RWPE2 (cell line): ENCODE measurements at regions not wholly inside any gene's neighbourhood (a gene's known extent, or its start where the extent isn't known, plus 50 kb on each side); places are given as distances from the start of the nearest gene placed in this dataset.

Experiments used
- ATAC-seq: fragments of 200-7000 bp; cut with Tn5 transposase; 3 replicates; pipeline ENCODE4 v1.9.1; 2021; ENCODE audit warnings: low read depth
- DNase-seq: peaks from one replicate; pipeline ENCODE4 v3.0.0-alpha.2; 2020; ENCODE audit warnings: low spot score
- H3K27ac ChIP-seq: fragments of 450-650 bp; 2 replicates; pipeline ENCODE4 v1.5.1; 2017; ENCODE audit warnings: mild to moderate bottlenecking; ENCODE audit not compliant: poor library complexity, severe bottlenecking
- H3K27me3 ChIP-seq: fragments of 250-450 bp; sonication (Bioruptor Pico); 2 replicates; pipeline ENCODE4 v1.5.1; 2021; ENCODE audit warnings: mild to moderate bottlenecking, moderate library complexity; ENCODE audit not compliant: insufficient read depth, poor library complexity, severe bottlenecking
- H3K36me3 ChIP-seq: fragments of 250-450 bp; sonication (Bioruptor Pico); 2 replicates; pipeline ENCODE4 v1.5.1; 2020; ENCODE audit warnings: low read depth, mild to moderate bottlenecking, moderate library complexity
- H3K4me1 ChIP-seq: fragments of 250-450 bp; sonication (Bioruptor Pico); 2 replicates; pipeline ENCODE4 v1.5.1; 2021; ENCODE audit warnings: mild to moderate bottlenecking, moderate library complexity; ENCODE audit not compliant: insufficient read depth, poor library complexity, severe bottlenecking
- H3K4me3 ChIP-seq: fragments of 250-450 bp; sonication (Bioruptor Pico); 2 replicates; pipeline ENCODE4 v1.5.1; 2021; ENCODE audit warnings: mild to moderate bottlenecking, moderate library complexity; ENCODE audit not compliant: severe bottlenecking
- H3K9me3 ChIP-seq: fragments of 250-450 bp; sonication (Bioruptor Pico); 2 replicates; pipeline ENCODE4 v1.5.1; 2021; ENCODE audit warnings: mild to moderate bottlenecking, moderate library complexity; ENCODE audit not compliant: severe bottlenecking
- TF ChIP-seq, protein P1 (sequence below): fragments of 450-650 bp; IDR thresholded peaks from one replicate; pipeline ENCODE4 v1.5.1; 2017; ENCODE audit warnings: mild to moderate bottlenecking, moderate library complexity; ENCODE audit not compliant: poor library complexity, severe bottlenecking

DNA sequence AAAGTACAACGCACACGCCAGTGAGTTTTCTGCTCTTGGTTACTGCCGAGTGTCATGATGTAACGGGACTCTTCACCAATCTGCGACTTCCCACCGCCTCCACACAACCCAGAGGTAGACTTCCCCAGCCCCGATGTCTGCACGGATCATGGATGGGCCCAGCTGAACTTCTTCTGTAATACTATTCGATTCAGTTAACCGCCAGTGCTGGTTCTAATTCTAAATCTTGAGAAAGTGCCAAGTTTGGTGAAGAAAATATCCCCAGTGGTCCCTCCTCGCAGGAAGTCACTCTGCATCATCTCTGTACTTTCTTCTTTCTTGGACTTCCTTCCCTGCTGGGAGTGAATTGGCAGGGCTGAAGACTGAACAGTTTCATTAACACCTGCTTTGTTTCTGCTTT lies 77.6 kb upstream of the SLC35F4 start:
- no peak for DNase-seq
- Histone ChIP-seq H3K4me3 (no peak overlapping the region), H3K4me1 (no peaks in the 10 kb centered on the region), H3K9me3 (no peaks in the 10 kb centered on the region), H3K36me3 (no peaks in the 10 kb centered on the region), H3K27me3 (peaks cover 6% of the 10 kb centered on the region), H3K27ac (no peak overlapping the region)
- TF ChIP-seq, protein P1, sequence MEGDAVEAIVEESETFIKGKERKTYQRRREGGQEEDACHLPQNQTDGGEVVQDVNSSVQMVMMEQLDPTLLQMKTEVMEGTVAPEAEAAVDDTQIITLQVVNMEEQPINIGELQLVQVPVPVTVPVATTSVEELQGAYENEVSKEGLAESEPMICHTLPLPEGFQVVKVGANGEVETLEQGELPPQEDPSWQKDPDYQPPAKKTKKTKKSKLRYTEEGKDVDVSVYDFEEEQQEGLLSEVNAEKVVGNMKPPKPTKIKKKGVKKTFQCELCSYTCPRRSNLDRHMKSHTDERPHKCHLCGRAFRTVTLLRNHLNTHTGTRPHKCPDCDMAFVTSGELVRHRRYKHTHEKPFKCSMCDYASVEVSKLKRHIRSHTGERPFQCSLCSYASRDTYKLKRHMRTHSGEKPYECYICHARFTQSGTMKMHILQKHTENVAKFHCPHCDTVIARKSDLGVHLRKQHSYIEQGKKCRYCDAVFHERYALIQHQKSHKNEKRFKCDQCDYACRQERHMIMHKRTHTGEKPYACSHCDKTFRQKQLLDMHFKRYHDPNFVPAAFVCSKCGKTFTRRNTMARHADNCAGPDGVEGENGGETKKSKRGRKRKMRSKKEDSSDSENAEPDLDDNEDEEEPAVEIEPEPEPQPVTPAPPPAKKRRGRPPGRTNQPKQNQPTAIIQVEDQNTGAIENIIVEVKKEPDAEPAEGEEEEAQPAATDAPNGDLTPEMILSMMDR: no peak
- no peak for ATAC-seq

DNA sequence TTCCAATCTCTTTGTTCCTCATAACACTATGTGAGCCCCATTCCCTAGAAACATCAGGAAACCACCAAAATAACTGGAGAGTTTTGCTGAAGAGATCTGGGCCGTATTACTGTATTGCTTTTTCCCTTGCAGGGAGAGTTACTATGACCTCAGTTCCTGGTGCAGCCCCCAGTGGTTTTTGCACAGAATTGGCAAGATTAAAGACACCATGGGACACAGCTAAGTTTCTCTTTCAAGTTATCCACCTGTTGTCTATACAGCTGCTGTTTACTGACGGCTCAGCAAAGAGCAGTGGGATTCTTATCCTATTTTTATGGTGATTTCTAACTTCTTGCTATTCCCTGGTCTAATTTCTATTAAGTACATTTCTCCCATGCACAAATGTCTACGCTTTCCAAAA lies 77.1 kb upstream of the SLC35F4 start:
- Histone ChIP-seq H3K4me3 (no peak overlapping the region), H3K27ac (no peak overlapping the region), H3K36me3 (no peaks in the 10 kb centered on the region), H3K27me3 (peaks cover 6% of the 10 kb centered on the region), H3K9me3 (no peaks in the 10 kb centered on the region), H3K4me1 (no peaks in the 10 kb centered on the region)
- no peak for ATAC-seq
- DNase-seq: no peak
- TF ChIP-seq, protein P1: no peak

DNA sequence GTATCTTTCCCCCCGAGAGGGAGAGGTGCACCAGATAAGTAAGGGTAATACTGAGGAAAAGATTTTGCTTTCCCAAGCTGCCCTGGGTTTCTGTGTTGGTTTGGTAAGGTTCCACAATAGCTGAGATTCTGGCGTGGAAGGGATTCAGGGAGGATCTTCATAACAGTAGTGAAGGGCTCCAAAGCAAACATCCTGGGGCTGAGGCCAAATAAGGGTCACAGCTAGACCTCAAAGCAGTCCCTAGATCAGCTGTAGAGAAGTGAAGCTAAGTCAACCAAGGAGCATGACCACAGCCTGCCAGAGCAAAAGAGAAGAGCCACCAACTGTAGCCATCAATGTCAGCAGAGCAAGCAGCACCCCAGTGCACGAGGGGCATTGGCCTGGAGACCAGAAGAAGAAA lies 73.2 kb upstream of the SLC35F4 start:
- Histone ChIP-seq H3K9me3 (no peaks in the 10 kb centered on the region), H3K4me3 (no peak overlapping the region), H3K4me1 (no peaks in the 10 kb centered on the region), H3K36me3 (no peaks in the 10 kb centered on the region), H3K27me3 (no peaks in the 10 kb centered on the region), H3K27ac (no peak overlapping the region)
- ATAC-seq: no peak
- no peak for DNase-seq
- TF ChIP-seq, protein P1: no peak

DNA sequence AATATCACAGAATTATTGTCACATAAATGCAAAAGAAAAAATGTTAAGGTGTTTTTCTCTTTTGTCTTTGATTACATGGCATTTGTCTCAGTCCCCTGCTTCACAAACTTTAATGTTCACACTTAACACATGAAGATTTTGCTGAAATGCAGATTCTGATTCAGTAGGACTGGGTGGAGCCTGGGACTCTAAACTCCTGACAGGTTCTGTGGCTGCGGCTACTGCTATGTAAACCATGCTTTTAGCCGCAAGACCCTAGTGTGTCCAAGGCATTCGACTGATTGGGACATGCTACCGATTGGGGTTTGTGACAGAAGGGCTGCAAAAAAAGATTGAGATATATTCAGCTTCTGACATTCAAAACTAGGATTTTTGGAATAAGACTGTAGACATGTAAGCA lies 72.6 kb upstream of the SLC35F4 start:
- Histone ChIP-seq H3K27me3 (peaks cover 4% of the 10 kb centered on the region), H3K9me3 (no peaks in the 10 kb centered on the region)

DNA sequence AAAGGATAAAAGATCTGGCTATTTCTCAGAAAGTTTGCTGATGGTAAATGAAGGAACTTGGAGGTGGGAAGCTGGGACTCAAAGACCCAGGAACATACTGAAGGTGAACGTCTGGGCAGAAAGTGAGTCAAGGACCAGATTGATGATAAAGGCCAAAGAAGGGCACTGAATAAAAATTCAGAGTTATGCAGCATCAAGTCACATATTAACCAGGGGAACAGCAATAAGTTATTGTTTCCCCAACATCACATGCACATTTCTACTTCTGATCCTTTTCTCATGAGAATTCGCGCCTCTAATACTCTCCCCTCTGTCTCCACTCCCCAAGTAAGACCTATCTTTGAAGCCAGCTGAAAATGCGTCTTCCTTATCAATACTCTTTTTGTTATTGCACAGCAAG lies 71.8 kb upstream of the SLC35F4 start:
- H3K27me3 ChIP-seq: peaks cover 5% of the 10 kb centered on the region
- DNase-seq: no peak

More for the DNA sequence above, 72.6 kb upstream of the SLC35F4 start:
- TF ChIP-seq, protein P1: no peak
- no peak overlapping the region for H3K27ac ChIP-seq
- no peak overlapping the region for H3K4me3 ChIP-seq
- ATAC-seq: no peak
- H3K4me1 ChIP-seq: no peaks in the 10 kb centered on the region
- H3K36me3 ChIP-seq: no peaks in the 10 kb centered on the region
- DNase-seq: no peak

More for the DNA sequence above, 71.8 kb upstream of the SLC35F4 start:
- H3K4me1 ChIP-seq: no peaks in the 10 kb centered on the region
- no peak for ATAC-seq
- H3K27ac ChIP-seq: no peak overlapping the region
- TF ChIP-seq, protein P1: no peak
- no peak overlapping the region for H3K4me3 ChIP-seq
- H3K9me3 ChIP-seq: no peaks in the 10 kb centered on the region
- no peaks in the 10 kb centered on the region for H3K36me3 ChIP-seq
